Activated CD4-positive, alpha-beta T cell treated with anti-CD3 and anti-CD28 coated beads, Interleukin-2, amount 10 ng/mL, durations not matched to agents 24 days and 14 days (primary cell): ENCODE measurements at regions not wholly inside any gene's neighbourhood (a gene's known extent, or its start where the extent isn't known, plus 50 kb on each side); places are given as distances from the start of the nearest gene placed in this dataset.
"Not testable (repeated sequence)": the region's sequence is repeated elsewhere in the genome, so short reads cannot be mapped to it uniquely, and the experiment has no call there.

Experiments used
- DNase-seq: peaks from one replicate; pipeline ENCODE4 v3.0.0; 2022
- H3K27ac Mint-ChIP-seq: one replicate; pipeline ENCODE4 v1.8.0; 2022; ENCODE audit warnings: mild to moderate bottlenecking, mixed read lengths
- H3K27me3 Mint-ChIP-seq: one replicate; pipeline ENCODE4 v1.8.0; 2022; ENCODE audit warnings: mixed read lengths
- H3K36me3 Mint-ChIP-seq: one replicate; pipeline ENCODE4 v1.8.0; 2022; ENCODE audit warnings: low read depth, mild to moderate bottlenecking, mixed read lengths
- H3K4me1 Mint-ChIP-seq: one replicate; pipeline ENCODE4 v1.8.0; 2021; ENCODE audit warnings: mixed read lengths
- H3K4me3 Mint-ChIP-seq: one replicate; pipeline ENCODE4 v1.8.0; 2022; ENCODE audit warnings: mild to moderate bottlenecking, moderate library complexity, mixed read lengths
- H3K9me3 Mint-ChIP-seq: one replicate; pipeline ENCODE4 v1.8.0; 2021; ENCODE audit warnings: mixed read lengths
- intact Hi-C: fragments of 100-400 bp; cut with micrococcal nuclease; formaldehyde crosslinking; loops from one replicate; pipeline ENCODE4 v1.15.1; 2023

DNA sequence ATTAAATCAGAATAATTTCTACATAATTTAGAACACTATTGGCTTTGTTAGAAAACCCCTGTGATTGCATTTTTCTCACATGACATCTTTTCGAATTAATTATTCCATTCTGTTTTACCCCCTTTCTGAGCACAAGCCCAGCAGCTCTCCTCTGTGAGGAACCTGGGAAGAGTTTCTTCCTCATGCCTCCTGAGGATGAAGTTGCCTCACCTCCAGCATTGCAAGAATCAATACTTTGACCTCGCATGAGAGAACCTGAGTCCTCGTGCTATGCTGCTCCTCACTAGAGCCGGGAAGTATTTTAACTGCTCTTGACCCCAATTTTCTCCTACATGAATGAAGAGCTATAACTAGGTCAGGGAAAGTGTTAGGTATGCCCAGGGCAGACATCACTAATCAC is 77.1 kb upstream of the RAPH1 start:
- Mint-ChIP-seq H3K9me3 (no peaks in the 10 kb centered on the region), H3K4me1 (no peaks in the 10 kb centered on the region)

DNA sequence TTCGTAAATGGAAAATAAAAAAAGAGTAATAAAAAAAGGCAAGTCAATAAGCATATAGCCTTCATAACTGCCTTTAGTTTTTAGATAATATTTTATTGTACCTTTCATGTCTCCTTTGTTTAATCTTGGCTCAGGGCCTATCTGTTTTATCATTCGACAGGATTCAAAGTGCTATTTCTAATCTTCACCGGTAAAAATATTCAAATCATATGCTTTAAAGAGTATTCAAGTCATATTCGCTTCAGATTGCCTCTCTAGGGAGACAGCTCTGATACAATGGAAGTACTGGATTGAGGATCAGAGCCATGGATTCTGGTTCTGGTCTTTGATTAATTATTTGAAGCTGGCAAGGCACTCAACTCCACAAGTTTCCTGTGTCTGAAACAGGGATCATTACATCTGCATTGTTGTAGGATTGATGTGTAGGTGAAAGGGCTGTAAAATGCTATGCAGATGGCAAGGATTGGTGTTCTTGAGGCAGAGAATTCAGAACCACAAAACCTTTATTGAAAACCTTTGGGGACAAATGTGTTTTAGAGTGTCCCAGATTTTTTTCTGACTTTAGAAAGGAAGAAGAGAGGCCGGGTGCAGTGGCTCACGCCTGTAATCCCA is 84.3 kb upstream of the RAPH1 start:
- Mint-ChIP-seq H3K27me3 (peaks cover 4% of the 10 kb centered on the region), H3K36me3 (peaks cover 2% of the 10 kb centered on the region), H3K4me3 (no peak overlapping the region), H3K4me1 (peaks cover 4% of the 10 kb centered on the region), H3K27ac (no peak overlapping the region), H3K9me3 (peaks cover 31% of the 10 kb centered on the region)
- intact Hi-C loops: no loop called here
- no peak for DNase-seq

More for the DNA sequence above, 77.1 kb upstream of the RAPH1 start:
- Mint-ChIP-seq H3K27me3 (peaks cover 9% of the 10 kb centered on the region), H3K27ac (no peak overlapping the region), H3K4me3 (no peak overlapping the region), H3K36me3 (no peaks in the 10 kb centered on the region)
- intact Hi-C loops: no loop called here
- DNase-seq: no peak

DNA sequence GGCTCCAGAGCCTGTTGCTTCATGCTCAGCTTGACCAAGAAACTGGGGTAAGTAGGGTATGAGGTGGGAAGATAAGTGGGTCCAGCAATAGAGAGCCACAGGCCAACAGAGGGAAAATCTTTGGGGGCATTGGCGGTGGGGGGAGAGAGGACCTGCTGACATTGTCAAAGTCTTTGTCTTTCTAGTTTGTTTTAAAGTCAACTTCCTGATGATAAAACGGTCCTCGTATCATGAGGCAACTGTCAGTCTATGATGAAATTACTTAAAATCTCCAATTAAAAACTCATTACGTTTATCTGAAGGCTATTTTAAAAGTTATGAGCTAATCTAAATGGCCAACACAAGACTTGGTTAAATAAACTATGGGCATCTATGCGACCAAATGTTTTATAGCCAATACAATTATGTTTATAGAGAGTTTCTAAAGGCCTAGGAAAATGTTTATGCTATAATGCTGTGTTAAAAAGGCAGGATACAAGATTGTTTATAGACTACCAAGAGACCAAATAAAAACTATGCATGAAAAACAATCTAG is 84.4 kb upstream of the CD28 start:
- H3K36me3 Mint-ChIP-seq: peaks cover 4% of the 10 kb centered on the region
- intact Hi-C loops: no loop called here
- DNase-seq: no peak
- peaks cover 10% of the 10 kb centered on the region for H3K27me3 Mint-ChIP-seq
- H3K4me1 Mint-ChIP-seq: peaks cover 4% of the 10 kb centered on the region
- no peak overlapping the region for H3K27ac Mint-ChIP-seq
- H3K4me3 Mint-ChIP-seq: no peak overlapping the region
- peaks cover 34% of the 10 kb centered on the region for H3K9me3 Mint-ChIP-seq

DNA sequence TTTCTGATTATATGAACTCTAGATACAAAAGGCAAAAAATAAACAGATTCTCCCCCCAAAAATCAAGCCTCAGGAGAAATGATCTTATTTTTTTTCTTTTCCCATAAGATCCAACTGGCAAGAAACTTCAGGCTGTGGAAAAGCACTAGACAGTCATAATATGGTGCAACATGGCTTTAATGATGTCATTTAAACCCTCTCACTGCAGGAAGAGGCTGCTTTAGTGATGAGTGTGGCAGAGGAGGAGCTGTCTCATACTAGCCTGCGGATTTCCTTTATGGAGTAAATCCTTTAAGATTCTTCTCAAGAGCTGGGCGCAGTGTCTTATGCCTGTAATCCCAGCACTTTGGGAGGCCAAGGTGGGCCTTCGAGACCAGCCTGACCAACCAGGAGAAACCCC is 83.3 kb upstream of the CD28 start:
- Mint-ChIP-seq H3K4me3 (no peak overlapping the region), H3K27me3 (peaks cover 8% of the 10 kb centered on the region)
- intact Hi-C loops: no loop called here

DNA sequence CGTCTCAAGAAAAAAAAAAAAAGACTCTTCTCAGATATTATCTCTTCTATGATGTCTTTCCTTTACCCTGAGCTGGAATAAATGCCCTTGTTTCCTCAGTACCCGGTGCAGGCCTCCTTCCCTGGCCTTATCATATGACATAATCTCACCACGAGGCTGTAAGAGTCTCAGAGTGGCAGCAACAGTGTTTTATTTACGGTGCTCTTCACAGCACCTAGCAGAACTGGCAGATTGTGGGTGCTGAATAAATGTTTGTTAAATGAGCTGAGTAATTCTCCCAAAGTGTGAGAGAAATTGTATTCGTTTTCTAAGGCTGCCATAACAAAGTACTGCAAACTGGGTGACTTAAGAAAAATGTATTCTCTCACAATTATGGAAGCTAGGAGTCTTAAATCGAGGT is 82.8 kb upstream of the CD28 start:
- H3K4me1 Mint-ChIP-seq: peaks cover 4% of the 10 kb centered on the region
- H3K36me3 Mint-ChIP-seq: peaks cover 2% of the 10 kb centered on the region
- intact Hi-C loops: no loop called here
- no peak for DNase-seq
- H3K4me3 Mint-ChIP-seq: no peak overlapping the region
- no peak overlapping the region for H3K27ac Mint-ChIP-seq
- peaks cover 29% of the 10 kb centered on the region for H3K9me3 Mint-ChIP-seq
- H3K27me3 Mint-ChIP-seq: peaks cover 8% of the 10 kb centered on the region

More for the DNA sequence above, 83.3 kb upstream of the CD28 start:
- peaks cover 2% of the 10 kb centered on the region for H3K36me3 Mint-ChIP-seq
- peaks cover 29% of the 10 kb centered on the region for H3K9me3 Mint-ChIP-seq
- peaks cover 4% of the 10 kb centered on the region for H3K4me1 Mint-ChIP-seq
- H3K27ac Mint-ChIP-seq: no peak overlapping the region
- no peak for DNase-seq

DNA sequence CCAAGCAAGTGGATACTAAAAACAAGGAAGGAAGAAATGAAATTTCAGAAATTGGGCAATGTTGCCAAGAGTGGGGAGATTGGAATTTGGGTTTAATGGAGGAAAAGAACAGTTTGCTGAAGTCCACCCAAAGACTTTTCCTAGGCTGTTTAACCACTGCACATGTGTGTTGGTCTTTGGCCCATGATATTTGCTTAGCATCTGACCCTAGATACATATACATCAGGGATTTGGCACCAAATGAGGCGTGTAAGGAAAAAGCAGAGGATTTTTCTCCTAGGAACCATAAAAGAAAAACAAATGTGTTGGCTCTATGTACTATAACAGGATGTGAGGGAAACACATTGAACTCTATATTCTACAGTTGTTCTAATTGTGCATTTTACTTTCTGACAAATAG is 80.7 kb upstream of the CD28 start:
- H3K4me3 Mint-ChIP-seq: no peak overlapping the region
- peaks cover 19% of the 10 kb centered on the region for H3K9me3 Mint-ChIP-seq
- intact Hi-C loops: no loop called here
- peaks cover 2% of the 10 kb centered on the region for H3K36me3 Mint-ChIP-seq
- H3K27ac Mint-ChIP-seq: no peak overlapping the region
- DNase-seq: no peak
- peaks cover 6% of the 10 kb centered on the region for H3K27me3 Mint-ChIP-seq
- H3K4me1 Mint-ChIP-seq: peaks cover 4% of the 10 kb centered on the region

DNA sequence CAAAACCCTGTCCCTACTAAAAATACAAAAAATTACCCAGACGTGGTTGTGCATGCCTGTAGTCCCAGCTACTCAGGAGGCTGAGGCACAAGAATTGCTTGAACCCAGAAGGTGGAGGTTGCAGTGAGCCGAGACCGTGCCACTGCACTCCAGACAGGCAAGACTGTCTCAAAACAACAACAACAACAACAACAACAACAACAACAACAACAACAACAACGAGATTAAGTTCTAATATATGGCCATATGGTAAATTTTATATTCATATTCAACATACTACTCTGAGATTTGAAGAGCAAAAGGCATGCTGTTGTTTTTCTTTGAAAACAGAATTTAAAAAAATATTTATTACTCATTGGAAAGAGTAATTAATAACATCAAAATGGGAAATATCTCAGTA is 80.2 kb upstream of the CD28 start:
- H3K4me3 Mint-ChIP-seq, H3K27ac Mint-ChIP-seq, H3K27me3 Mint-ChIP-seq, H3K36me3 Mint-ChIP-seq, intact Hi-C loops, H3K4me1 Mint-ChIP-seq, DNase-seq: not testable (repeated sequence)
- peaks cover 14% of the 10 kb centered on the region for H3K9me3 Mint-ChIP-seq

DNA sequence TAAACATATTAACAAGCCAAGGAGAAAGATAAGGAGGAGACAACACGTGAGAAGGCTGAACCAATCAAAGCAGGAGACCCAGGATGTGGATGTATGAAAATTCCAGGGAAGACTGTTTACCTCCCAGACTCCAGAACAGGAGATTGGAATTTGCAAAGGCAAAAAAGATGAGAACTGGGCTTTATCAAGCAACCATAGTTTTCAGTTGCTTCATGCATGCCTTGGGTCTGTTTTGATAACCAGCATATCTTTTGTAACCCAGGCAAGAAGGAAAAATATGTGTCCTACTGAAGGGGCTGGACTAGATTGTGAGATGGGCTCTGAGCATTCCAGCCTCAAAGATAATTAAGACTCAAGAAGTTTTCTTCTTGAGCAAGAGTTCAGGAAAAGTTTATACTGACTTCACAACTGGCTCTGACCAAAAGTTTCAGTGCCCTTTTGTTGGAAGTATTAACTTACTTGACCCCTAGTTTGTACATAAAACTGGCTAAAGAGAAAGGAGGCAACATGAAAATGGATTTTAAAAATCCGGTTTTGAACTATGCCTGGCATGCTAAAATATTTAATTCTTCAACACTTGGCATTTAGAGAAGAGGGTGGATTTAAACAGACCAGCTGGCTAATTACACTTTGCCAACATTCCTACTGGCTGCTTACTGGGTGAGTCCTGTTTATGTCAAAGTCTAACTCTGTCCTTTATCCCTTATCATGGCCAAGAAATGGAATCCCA is 79.3 kb upstream of the CD28 start:
- Mint-ChIP-seq H3K27ac (no peak overlapping the region), H3K4me1 (peaks cover 4% of the 10 kb centered on the region), H3K9me3 (peaks cover 5% of the 10 kb centered on the region), H3K27me3 (peaks cover 6% of the 10 kb centered on the region), H3K36me3 (peaks cover 2% of the 10 kb centered on the region), H3K4me3 (no peak overlapping the region)
- intact Hi-C loops: no loop called here
- no peak for DNase-seq

DNA sequence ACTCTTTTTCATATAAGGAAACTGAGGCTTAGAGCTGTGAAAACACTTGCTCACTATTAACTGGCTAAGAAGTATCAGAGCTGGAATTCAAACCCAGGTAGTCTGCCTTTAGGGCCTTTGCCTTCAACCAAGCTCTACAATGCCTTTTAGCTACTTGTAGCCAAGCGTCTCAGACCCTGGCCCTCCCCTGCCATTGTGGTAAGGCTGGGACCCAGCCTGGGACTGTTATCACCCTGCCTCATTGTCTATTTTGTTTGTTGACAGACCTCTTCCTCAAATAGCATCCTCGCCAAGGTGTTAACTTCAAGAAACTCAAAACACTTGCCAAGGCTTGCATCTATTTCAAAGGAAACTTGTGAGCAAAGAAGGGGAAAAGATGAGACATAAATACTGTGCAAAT is 76.7 kb upstream of the CD28 start:
- no peak for DNase-seq
- Mint-ChIP-seq H3K4me3 (no peak overlapping the region), H3K4me1 (no peaks in the 10 kb centered on the region), H3K27me3 (peaks cover 8% of the 10 kb centered on the region), H3K9me3 (peaks cover 3% of the 10 kb centered on the region), H3K27ac (no peak overlapping the region), H3K36me3 (peaks cover 2% of the 10 kb centered on the region)
- intact Hi-C loops: no loop called here

DNA sequence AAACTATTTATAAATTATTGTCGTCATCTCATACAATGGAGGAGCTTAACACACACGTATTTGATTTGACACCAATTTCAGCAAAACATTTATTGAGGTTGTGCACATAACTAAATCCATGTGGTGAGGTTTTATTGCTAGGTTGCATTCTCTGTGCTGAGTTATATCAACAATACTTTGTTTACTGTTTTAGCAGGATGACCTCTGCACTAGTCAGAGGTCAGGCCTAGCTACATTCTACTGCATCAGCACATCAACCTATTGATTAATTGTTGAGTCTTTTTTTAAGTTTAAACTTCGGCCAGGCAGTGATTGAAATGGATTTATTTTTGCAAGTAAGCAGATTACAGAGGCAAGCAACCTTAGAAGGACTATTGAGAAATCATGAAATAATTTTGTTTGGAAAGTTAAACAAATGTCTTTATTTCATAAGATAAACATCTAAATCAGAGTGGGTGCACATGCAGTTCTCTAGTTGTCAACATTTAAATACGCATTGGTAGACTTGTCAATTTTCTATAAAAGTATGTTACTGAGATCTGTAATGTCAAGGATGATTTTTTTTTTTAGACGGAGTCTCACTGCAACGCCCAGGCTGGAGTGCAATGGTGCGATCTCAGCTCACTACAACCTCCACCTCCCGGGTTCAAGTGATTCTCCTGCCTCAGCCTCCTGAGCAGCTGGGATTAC is 75.2 kb upstream of the CD28 start:
- Mint-ChIP-seq H3K27me3 (peaks cover 5% of the 10 kb centered on the region), H3K36me3 (no peaks in the 10 kb centered on the region), H3K27ac (no peak overlapping the region), H3K4me1 (no peaks in the 10 kb centered on the region), H3K4me3 (no peak overlapping the region), H3K9me3 (no peaks in the 10 kb centered on the region)
- intact Hi-C loops: no loop called here
- no peak for DNase-seq

DNA sequence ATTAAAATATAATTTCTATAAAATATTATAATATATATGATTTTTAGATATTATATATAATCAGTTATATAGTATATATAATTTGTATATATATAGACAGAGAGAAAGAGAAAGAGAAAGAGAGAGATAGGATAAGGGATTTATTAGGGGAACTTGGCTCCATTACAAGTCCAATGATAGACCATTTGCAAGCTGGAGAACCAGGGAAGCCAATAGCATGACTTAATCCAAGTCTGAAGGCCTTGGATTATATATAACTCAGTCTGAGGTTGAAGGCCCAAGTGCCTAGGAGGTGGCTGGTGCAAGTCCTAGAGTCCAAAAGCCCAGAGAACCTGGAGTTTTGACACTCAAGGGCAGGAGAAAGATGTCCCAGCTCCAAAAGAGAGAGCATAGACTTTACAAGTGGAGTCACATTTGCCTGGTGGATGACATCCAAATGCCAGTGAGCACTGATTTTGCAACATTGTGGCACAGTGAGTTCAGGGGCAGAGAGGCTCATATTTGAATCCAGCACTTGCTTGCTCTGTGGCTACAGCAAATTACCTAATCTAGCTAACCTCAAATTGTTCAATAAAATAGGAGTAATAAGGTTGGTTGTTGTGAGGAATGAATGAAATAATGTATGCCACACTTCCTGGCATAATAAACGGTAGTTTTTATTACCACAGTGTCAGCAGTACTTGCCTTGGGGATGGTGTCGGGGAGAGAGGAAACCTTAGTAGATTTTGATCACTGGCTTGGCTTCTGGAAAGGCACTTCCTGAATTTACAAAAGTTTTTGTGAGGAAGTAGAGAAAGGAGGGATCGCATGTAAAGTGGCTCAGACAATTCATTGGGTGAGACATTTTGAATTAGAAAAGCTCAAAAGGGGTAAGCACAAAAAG is 69.6 kb upstream of the CD28 start:
- Mint-ChIP-seq H3K27me3 (peaks cover 2% of the 10 kb centered on the region), H3K27ac (peak overlapping the region; percentile 4), H3K4me1 (peaks cover 21% of the 10 kb centered on the region), H3K4me3 (peak overlapping the region; percentile 34), H3K36me3 (no peaks in the 10 kb centered on the region), H3K9me3 (no peaks in the 10 kb centered on the region)
- intact Hi-C loops: no loop called here
- no peak for DNase-seq

DNA sequence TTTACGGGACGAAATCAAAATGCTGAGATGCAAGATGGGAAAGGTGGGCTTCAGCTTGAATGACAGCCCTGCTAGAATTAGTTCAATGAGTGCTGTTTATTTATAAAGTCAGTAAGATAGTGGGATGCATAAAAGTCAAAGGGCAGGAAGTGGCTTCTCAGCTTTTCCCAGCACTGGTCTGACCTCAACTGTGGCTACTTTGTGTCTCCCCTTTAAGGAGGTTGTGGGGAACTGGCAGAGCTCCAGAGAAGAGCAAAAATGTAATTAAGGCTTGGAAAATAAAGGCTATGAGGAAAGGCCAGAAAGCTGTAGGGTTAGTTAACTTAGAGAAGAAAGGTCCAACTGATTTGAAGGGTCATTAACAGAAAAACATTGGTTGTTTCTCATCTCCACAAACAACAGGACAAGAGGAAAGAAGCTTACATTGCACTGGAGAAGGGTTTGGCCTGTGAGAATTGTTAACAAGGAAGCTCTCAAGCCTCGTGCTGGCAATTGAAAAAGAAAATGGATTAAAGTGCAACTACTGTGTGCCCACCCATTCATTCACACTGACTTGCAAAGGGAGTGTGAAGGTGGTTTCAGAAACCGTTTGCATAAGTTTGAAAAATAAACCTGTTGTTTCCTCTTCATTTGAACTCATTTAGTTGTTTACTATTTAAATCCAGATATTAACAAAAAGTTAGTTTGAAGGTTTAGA is 68.8 kb upstream of the CD28 start:
- no peaks in the 10 kb centered on the region for H3K27me3 Mint-ChIP-seq
- no peaks in the 10 kb centered on the region for H3K36me3 Mint-ChIP-seq
- DNase-seq: peak; percentile 61
- H3K4me3 Mint-ChIP-seq: peak overlapping the region; percentile 34
- peak overlapping the region; percentile 4 for H3K27ac Mint-ChIP-seq
- intact Hi-C loops: loop anchor here (2.0 kb wide), 1 partner anchor 59 kb away; no protein-coding TSS in a partner anchor
- peaks cover 21% of the 10 kb centered on the region for H3K4me1 Mint-ChIP-seq
- H3K9me3 Mint-ChIP-seq: no peaks in the 10 kb centered on the region

DNA sequence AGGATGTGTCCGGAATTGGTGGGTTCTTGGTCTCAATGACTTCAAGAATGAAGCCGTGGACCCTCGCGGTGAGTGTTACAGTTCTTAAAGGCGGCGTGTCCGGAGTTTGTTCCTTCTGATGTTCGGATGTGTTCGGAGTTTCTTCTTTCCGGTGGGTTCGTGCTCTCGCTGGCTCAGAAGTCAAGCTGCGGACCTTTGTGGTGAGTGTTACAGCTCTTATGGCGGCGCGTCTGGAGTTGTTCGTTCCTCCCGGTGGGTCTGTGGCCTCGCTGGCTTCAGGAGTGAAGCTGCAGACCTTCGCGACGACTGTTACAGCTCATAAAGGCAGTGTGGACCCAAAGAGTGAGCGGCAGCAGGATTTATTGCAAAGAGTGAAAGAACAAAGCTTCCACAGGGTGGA is 64.6 kb upstream of the CD28 start:
- DNase-seq, H3K36me3 Mint-ChIP-seq, H3K4me3 Mint-ChIP-seq, intact Hi-C loops, H3K27me3 Mint-ChIP-seq, H3K9me3 Mint-ChIP-seq, H3K27ac Mint-ChIP-seq: not testable (repeated sequence)
- H3K4me1 Mint-ChIP-seq: peaks cover 18% of the 10 kb centered on the region
